HFFc6 (cell line): ENCODE measurements at regions not wholly inside any gene's neighbourhood (a gene's known extent, or its start where the extent isn't known, plus 50 kb on each side); places are given as distances from the start of the nearest gene placed in this dataset.

Source experiments
- DNase-seq: peaks from one replicate; pipeline ENCODE4 v3.0.0-alpha.2; 2018
- H3K27ac Mint-ChIP-seq: 2 replicates; pipeline ENCODE4 v1.8.0; 2020; ENCODE audit warnings: mild to moderate bottlenecking, mixed read lengths
- H3K27me3 Mint-ChIP-seq: 2 replicates; pipeline ENCODE4 v1.8.0; 2021; ENCODE audit warnings: mild to moderate bottlenecking, moderate library complexity, mixed read lengths; ENCODE audit not compliant: insufficient read depth
- H3K36me3 Mint-ChIP-seq: 2 replicates; pipeline ENCODE4 v1.8.0; 2021; ENCODE audit warnings: low read depth, mixed read lengths
- H3K4me1 Mint-ChIP-seq: 2 replicates; pipeline ENCODE4 v1.8.0; 2020; ENCODE audit warnings: low read depth, mixed read lengths
- H3K4me3 Mint-ChIP-seq: 2 replicates; pipeline ENCODE4 v1.8.0; 2020; ENCODE audit warnings: mild to moderate bottlenecking, moderate library complexity, mixed read lengths
- H3K9me3 Mint-ChIP-seq: 2 replicates; pipeline ENCODE4 v1.8.0; 2020; ENCODE audit warnings: mild to moderate bottlenecking, mixed read lengths
- TF ChIP-seq, protein P1 (sequence below): fragments of 200-600 bp; sonication (generic); IDR thresholded peaks from 2 replicates; pipeline ENCODE4 v1.5.0; 2021; ENCODE audit warnings: antibody characterized with exemption, mild to moderate bottlenecking

- TF ChIP-seq, protein P1, sequence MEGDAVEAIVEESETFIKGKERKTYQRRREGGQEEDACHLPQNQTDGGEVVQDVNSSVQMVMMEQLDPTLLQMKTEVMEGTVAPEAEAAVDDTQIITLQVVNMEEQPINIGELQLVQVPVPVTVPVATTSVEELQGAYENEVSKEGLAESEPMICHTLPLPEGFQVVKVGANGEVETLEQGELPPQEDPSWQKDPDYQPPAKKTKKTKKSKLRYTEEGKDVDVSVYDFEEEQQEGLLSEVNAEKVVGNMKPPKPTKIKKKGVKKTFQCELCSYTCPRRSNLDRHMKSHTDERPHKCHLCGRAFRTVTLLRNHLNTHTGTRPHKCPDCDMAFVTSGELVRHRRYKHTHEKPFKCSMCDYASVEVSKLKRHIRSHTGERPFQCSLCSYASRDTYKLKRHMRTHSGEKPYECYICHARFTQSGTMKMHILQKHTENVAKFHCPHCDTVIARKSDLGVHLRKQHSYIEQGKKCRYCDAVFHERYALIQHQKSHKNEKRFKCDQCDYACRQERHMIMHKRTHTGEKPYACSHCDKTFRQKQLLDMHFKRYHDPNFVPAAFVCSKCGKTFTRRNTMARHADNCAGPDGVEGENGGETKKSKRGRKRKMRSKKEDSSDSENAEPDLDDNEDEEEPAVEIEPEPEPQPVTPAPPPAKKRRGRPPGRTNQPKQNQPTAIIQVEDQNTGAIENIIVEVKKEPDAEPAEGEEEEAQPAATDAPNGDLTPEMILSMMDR: peak; percentile 94
- H3K4me1 Mint-ChIP-seq: no peaks in the 10 kb centered on the region
- H3K27me3 Mint-ChIP-seq: no peaks in the 10 kb centered on the region
- no peaks in the 10 kb centered on the region for H3K9me3 Mint-ChIP-seq
- no peak overlapping the region; the same call in 1 of the 2 replicates for H3K4me3 Mint-ChIP-seq
- DNase-seq: peak; percentile 72
- H3K27ac Mint-ChIP-seq: no peak overlapping the region
- no peaks in the 10 kb centered on the region for H3K36me3 Mint-ChIP-seq
These were observed 176.9 kb upstream of the MC4R start for GRCh38 chr18:60549338-60549960.

GRCh38 chr18:60552948-60553347 lies 180.4 kb upstream of the MC4R start:
- Mint-ChIP-seq H3K9me3 (no peaks in the 10 kb centered on the region), H3K27me3 (no peaks in the 10 kb centered on the region), H3K4me1 (no peaks in the 10 kb centered on the region), H3K36me3 (no peaks in the 10 kb centered on the region), H3K27ac (no peak overlapping the region), H3K4me3 (no peak overlapping the region)
- DNase-seq: no peak
- TF ChIP-seq, protein P1: no peak

DNA sequence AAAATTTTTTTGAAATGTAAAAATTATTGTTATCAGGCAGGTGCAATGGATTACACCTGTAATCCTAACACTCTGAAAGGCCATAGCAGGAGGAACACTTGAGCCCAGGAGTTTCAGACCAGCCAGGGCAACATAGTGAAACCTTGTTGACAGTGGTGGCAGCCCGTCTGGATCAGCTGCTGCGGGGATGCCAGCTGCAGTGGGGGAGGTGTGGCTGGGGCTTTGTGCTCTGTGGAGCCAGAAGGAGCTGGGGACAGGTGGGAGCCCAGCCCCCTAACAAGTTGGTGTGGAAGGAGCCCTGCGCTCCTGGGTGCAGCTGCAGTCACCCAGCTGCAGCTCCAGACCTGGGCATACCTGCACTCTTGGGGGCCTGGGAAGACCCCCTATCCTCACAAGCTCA lies 182.4 kb upstream of the MC4R start:
- Mint-ChIP-seq H3K4me3 (no peak overlapping the region), H3K27ac (no peak overlapping the region), H3K36me3 (no peaks in the 10 kb centered on the region), H3K4me1 (no peaks in the 10 kb centered on the region), H3K9me3 (no peaks in the 10 kb centered on the region), H3K27me3 (no peaks in the 10 kb centered on the region)
- TF ChIP-seq, protein P1: no peak
- no peak for DNase-seq

- no peak overlapping the region for H3K4me3 Mint-ChIP-seq
- H3K36me3 Mint-ChIP-seq: no peaks in the 10 kb centered on the region
- no peaks in the 10 kb centered on the region for H3K4me1 Mint-ChIP-seq
- DNase-seq: no peak
- H3K27ac Mint-ChIP-seq: no peak overlapping the region
- no peaks in the 10 kb centered on the region; the same call in 1 of the 2 replicates for H3K27me3 Mint-ChIP-seq
- H3K9me3 Mint-ChIP-seq: no peaks in the 10 kb centered on the region
- TF ChIP-seq, protein P1: no peak
These were observed 183.1 kb upstream of the MC4R start for GRCh38 chr18:60555625-60556024.

DNA sequence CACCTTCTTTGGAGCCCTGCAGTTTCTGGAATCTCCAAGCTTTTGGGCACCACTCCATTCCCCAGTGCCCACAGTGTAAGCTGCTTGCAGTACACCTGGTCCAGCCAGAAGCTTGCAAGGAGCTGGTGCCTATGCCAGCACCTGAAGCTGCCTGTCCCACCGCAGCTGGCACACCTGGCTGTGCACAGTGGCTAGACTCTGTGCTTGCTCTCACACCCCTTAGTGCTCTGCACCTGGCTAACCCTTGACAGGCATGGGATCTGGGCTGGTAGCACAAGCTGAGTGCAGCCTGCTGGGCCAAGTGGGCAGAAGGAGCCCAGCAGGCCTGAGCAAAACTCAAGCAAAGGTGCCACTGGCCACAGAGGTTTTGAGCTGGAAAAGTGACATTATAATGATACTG lies 183.8 kb upstream of the MC4R start:
- Mint-ChIP-seq H3K27me3 (no peaks in the 10 kb centered on the region; the same call in 1 of the 2 replicates), H3K27ac (no peak overlapping the region), H3K4me1 (no peaks in the 10 kb centered on the region), H3K36me3 (no peaks in the 10 kb centered on the region), H3K9me3 (no peaks in the 10 kb centered on the region), H3K4me3 (no peak overlapping the region)
- no peak for DNase-seq
- TF ChIP-seq, protein P1: no peak
